Activated CD8-positive, alpha-beta memory T cell treated with anti-CD3 and anti-CD28 coated beads for 24 hours (primary cell): ENCODE measurements at regions not wholly inside any gene's neighbourhood (a gene's known extent, or its start where the extent isn't known, plus 50 kb on each side); places are given as distances from the start of the nearest gene placed in this dataset.

Experiments
- DNase-seq: peaks from one replicate; pipeline ENCODE4 v3.0.0-alpha.2; 2020

- DNase-seq = no peak
Observed at GRCh38 chr1:201612645-201613044, 73.7 kb downstream of the NAV1 start.

GRCh38 chr1:201614262-201615015 is 75.5 kb downstream of the NAV1 start:
- DNase-seq = no peak

- DNase-seq = no peak
Observed at GRCh38 chr1:201617157-201617556, 78.2 kb downstream of the NAV1 start.

- no peak for DNase-seq
Observed at GRCh38 chr1:201618389-201618788, 79.5 kb downstream of the NAV1 start.

- DNase-seq = no peak
Observed at GRCh38 chr1:201618905-201619304, 80.0 kb downstream of the NAV1 start.

- DNase-seq = no peak
Observed at GRCh38 chr1:201619513-201619912, 80.6 kb downstream of the NAV1 start.

- DNase-seq = no peak
Observed at GRCh38 chr1:201622353-201622752, 83.4 kb downstream of the NAV1 start.

- no peak for DNase-seq
Observed at GRCh38 chr1:201622824-201623223, 83.9 kb downstream of the NAV1 start.

- DNase-seq = no peak
Observed at GRCh38 chr1:201624741-201625225, 85.9 kb downstream of the NAV1 start.

GRCh38 chr1:201625226-201625761 is 86.4 kb downstream of the NAV1 start:
- no peak for DNase-seq

GRCh38 chr1:201625851-201626251 is 86.9 kb downstream of the NAV1 start:
- DNase-seq = no peak

GRCh38 chr1:201626629-201627275 is 87.8 kb downstream of the NAV1 start:
- DNase-seq = no peak

- no peak for DNase-seq
Observed at GRCh38 chr1:201628490-201628889, 89.6 kb downstream of the NAV1 start.

GRCh38 chr1:201630582-201630981 is 91.7 kb downstream of the NAV1 start:
- DNase-seq = no peak

- DNase-seq = no peak
Observed at GRCh38 chr1:201631037-201631436, 92.1 kb downstream of the NAV1 start.

GRCh38 chr1:201632364-201632952 is 93.5 kb downstream of the NAV1 start:
- no peak for DNase-seq

- no peak for DNase-seq
Observed at GRCh38 chr1:201633297-201633696, 94.4 kb downstream of the NAV1 start.

- DNase-seq = no peak
Observed at GRCh38 chr1:201633811-201634210, 94.9 kb downstream of the NAV1 start.

- DNase-seq = no peak
Observed at GRCh38 chr1:201634261-201634660, 95.3 kb downstream of the NAV1 start.

- DNase-seq = no peak
Observed at GRCh38 chr1:201636097-201636496, 97.2 kb downstream of the NAV1 start.

GRCh38 chr1:201636510-201636971 is 97.6 kb downstream of the NAV1 start:
- DNase-seq = no peak

GRCh38 chr1:201637282-201638079 is 98.6 kb downstream of the NAV1 start:
- DNase-seq = no peak

GRCh38 chr1:201639391-201639790 is 100.5 kb downstream of the NAV1 start:
- no peak for DNase-seq
